ENCODE measurements at regions not wholly inside any gene's neighbourhood (a gene's known extent, or its start where the extent isn't known, plus 50 kb on each side); places are given as distances from the start of the nearest gene placed in this dataset.

DNA sequence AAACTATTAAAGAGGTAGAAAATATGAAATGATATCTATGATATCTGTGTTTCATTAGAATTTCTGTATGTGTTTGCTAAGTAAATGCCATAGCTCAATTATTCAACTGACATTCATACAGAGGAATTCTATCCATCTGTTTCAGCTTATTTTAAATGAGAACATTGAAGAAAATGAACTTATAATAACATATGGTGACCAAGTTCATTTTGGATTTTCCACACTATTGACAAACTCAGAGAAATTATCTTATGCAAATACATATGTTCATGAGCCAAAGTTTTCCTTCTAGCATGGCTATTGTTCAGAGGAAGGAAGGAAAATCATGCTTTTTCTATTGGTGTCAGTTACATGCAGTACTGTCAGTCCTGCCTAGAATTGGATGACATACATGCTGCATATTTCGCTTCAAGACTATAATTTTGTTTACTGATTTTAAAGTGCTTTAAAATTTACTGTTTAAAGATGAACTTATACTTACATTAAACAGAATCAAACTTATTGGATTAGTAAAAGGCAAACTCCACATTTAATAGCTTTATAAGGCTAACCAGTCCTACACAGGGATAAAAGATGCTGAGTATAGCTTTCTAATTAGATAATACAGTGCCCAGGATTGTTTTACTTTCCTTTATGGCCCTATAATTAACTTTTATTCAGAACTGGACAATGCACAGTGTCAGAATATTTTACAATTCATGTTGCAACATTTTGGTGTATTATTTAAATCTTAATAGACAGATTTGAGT is 646.2 kb downstream of the TRAM1L1 start:
- Histone ChIP-seq H3K4me3 (ENCODE audit: low read depth, low read length) (no peak overlapping the region), H3K9me3 (ENCODE audit: control insufficient read depth, insufficient read depth, low read depth, low read length) (no peaks in the 10 kb centered on the region), H3K4me1 (ENCODE audit: control insufficient read depth, insufficient read depth, low read length) (no peaks in the 10 kb centered on the region), H3K36me3 (ENCODE audit: control insufficient read depth in 2 of 2, insufficient read depth in 1 of 2, low read length in 2 of 2) (no peaks in the 10 kb centered on the region), H3K27ac (ENCODE audit: extremely low read depth, low read depth, low read length) (no peak overlapping the region)
- ChIA-PET POLR2A (no interaction called here), CTCF (no interaction called here)
- TF ChIP-seq ZNF239 (tag by site-specific recombination; IDR thresholded peaks at IDR 0.05) (no peak), HOXD13 (CRISPR knock-in tag; IDR thresholded peaks at IDR 0.05; ENCODE audit: borderline replicate concordance) (no peak), ZNF138 (tag by site-specific recombination; IDR thresholded peaks at IDR 0.05; ENCODE audit: borderline replicate concordance) (no peak), OVOL3 (tag by site-specific recombination; IDR thresholded peaks at IDR 0.05) (no peak), ZNF214 (tag by site-specific recombination; IDR thresholded peaks at IDR 0.05; ENCODE audit: borderline replicate concordance) (no peak), ZNF184 (tag by site-specific recombination; IDR thresholded peaks at IDR 0.05) (no peak), ZBTB17 (tag by site-specific recombination; IDR thresholded peaks at IDR 0.05) (no peak), ZNF548 (tag by site-specific recombination; IDR thresholded peaks at IDR 0.05) (no peak), ZNF621 (tag by site-specific recombination; IDR thresholded peaks at IDR 0.05) (no peak), ZNF292 (tag by site-specific recombination; IDR thresholded peaks at IDR 0.05; ENCODE audit: borderline replicate concordance, low read depth) (no peak), ZNF677 (tag by site-specific recombination; IDR thresholded peaks at IDR 0.05) (no peak)
- TF ChIP-seq, protein P1, sequence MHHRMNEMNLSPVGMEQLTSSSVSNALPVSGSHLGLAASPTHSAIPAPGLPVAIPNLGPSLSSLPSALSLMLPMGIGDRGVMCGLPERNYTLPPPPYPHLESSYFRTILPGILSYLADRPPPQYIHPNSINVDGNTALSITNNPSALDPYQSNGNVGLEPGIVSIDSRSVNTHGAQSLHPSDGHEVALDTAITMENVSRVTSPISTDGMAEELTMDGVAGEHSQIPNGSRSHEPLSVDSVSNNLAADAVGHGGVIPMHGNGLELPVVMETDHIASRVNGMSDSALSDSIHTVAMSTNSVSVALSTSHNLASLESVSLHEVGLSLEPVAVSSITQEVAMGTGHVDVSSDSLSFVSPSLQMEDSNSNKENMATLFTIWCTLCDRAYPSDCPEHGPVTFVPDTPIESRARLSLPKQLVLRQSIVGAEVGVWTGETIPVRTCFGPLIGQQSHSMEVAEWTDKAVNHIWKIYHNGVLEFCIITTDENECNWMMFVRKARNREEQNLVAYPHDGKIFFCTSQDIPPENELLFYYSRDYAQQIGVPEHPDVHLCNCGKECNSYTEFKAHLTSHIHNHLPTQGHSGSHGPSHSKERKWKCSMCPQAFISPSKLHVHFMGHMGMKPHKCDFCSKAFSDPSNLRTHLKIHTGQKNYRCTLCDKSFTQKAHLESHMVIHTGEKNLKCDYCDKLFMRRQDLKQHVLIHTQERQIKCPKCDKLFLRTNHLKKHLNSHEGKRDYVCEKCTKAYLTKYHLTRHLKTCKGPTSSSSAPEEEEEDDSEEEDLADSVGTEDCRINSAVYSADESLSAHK (tag by site-specific recombination; IDR thresholded peaks at IDR 0.05), result no peak
- TF ChIP-seq, protein P2, sequence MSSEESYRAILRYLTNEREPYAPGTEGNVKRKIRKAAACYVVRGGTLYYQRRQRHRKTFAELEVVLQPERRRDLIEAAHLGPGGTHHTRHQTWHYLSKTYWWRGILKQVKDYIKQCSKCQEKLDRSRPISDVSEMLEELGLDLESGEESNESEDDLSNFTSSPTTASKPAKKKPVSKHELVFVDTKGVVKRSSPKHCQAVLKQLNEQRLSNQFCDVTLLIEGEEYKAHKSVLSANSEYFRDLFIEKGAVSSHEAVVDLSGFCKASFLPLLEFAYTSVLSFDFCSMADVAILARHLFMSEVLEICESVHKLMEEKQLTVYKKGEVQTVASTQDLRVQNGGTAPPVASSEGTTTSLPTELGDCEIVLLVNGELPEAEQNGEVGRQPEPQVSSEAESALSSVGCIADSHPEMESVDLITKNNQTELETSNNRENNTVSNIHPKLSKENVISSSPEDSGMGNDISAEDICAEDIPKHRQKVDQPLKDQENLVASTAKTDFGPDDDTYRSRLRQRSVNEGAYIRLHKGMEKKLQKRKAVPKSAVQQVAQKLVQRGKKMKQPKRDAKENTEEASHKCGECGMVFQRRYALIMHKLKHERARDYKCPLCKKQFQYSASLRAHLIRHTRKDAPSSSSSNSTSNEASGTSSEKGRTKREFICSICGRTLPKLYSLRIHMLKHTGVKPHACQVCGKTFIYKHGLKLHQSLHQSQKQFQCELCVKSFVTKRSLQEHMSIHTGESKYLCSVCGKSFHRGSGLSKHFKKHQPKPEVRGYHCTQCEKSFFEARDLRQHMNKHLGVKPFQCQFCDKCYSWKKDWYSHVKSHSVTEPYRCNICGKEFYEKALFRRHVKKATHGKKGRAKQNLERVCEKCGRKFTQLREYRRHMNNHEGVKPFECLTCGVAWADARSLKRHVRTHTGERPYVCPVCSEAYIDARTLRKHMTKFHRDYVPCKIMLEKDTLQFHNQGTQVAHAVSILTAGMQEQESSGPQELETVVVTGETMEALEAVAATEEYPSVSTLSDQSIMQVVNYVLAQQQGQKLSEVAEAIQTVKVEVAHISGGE (tag by site-specific recombination; conservative IDR thresholded peaks at IDR 0.05; ENCODE audit: low read depth), result no peak
- TF ChIP-seq, protein P3, sequence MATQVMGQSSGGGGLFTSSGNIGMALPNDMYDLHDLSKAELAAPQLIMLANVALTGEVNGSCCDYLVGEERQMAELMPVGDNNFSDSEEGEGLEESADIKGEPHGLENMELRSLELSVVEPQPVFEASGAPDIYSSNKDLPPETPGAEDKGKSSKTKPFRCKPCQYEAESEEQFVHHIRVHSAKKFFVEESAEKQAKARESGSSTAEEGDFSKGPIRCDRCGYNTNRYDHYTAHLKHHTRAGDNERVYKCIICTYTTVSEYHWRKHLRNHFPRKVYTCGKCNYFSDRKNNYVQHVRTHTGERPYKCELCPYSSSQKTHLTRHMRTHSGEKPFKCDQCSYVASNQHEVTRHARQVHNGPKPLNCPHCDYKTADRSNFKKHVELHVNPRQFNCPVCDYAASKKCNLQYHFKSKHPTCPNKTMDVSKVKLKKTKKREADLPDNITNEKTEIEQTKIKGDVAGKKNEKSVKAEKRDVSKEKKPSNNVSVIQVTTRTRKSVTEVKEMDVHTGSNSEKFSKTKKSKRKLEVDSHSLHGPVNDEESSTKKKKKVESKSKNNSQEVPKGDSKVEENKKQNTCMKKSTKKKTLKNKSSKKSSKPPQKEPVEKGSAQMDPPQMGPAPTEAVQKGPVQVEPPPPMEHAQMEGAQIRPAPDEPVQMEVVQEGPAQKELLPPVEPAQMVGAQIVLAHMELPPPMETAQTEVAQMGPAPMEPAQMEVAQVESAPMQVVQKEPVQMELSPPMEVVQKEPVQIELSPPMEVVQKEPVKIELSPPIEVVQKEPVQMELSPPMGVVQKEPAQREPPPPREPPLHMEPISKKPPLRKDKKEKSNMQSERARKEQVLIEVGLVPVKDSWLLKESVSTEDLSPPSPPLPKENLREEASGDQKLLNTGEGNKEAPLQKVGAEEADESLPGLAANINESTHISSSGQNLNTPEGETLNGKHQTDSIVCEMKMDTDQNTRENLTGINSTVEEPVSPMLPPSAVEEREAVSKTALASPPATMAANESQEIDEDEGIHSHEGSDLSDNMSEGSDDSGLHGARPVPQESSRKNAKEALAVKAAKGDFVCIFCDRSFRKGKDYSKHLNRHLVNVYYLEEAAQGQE (tag by site-specific recombination; IDR thresholded peaks at IDR 0.05), result no peak

DNA sequence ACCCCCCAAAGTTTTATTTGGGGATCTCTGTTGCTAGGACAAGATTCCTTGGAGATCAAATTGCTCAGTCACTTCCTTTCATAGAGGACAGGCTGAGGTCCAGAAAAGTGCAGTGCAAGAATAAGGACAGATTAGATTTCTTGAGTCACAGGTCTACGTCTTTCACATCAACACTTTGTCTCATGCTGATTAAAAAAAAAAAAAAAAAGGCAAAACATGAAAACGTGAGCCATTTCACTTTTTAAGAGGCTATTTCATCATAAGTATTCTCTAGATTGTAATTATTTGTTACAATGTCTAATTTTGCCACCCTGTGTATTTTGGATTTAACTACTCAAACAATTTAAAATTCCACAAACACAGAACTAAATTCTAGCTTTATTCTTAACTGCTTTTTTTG is 647.0 kb downstream of the TRAM1L1 start:
- H3K4me3 ChIP-seq (ENCODE audit: low read depth, low read length), result no peak overlapping the region
- CTCF ChIA-PET, result no interaction called here
- POLR2A ChIA-PET, result no interaction called here
- no peak overlapping the region for H3K27ac ChIP-seq (ENCODE audit: extremely low read depth, low read depth, low read length)
- no peaks in the 10 kb centered on the region for H3K4me1 ChIP-seq (ENCODE audit: control insufficient read depth, insufficient read depth, low read length)
- H3K36me3 ChIP-seq (ENCODE audit: control insufficient read depth in 2 of 2, insufficient read depth in 1 of 2, low read length in 2 of 2), result no peaks in the 10 kb centered on the region
- H3K9me3 ChIP-seq (ENCODE audit: control insufficient read depth, insufficient read depth, low read depth, low read length), result no peaks in the 10 kb centered on the region
- TF ChIP-seq ZNF366 (tag by site-specific recombination; conservative IDR thresholded peaks at IDR 0.05) (no peak), ZNF175 (tag by site-specific recombination; IDR thresholded peaks at IDR 0.05) (no peak), ZNF341 (tag by site-specific recombination; IDR thresholded peaks at IDR 0.05; ENCODE audit: low read depth) (no peak), ZNF664 (tag by site-specific recombination; IDR thresholded peaks at IDR 0.05) (no peak), ZNF555 (tag by site-specific recombination; conservative IDR thresholded peaks at IDR 0.05) (no peak), ZNF19 (tag by site-specific recombination; IDR thresholded peaks at IDR 0.05; ENCODE audit: low read depth) (no peak), ZNF112 (tag by site-specific recombination; IDR thresholded peaks at IDR 0.05) (no peak), ZNF184 (tag by site-specific recombination; IDR thresholded peaks at IDR 0.05) (no peak), ZBTB21 (tag by site-specific recombination; IDR thresholded peaks at IDR 0.05) (no peak)
- TF ChIP-seq, protein P4, sequence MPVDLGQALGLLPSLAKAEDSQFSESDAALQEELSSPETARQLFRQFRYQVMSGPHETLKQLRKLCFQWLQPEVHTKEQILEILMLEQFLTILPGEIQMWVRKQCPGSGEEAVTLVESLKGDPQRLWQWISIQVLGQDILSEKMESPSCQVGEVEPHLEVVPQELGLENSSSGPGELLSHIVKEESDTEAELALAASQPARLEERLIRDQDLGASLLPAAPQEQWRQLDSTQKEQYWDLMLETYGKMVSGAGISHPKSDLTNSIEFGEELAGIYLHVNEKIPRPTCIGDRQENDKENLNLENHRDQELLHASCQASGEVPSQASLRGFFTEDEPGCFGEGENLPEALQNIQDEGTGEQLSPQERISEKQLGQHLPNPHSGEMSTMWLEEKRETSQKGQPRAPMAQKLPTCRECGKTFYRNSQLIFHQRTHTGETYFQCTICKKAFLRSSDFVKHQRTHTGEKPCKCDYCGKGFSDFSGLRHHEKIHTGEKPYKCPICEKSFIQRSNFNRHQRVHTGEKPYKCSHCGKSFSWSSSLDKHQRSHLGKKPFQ (tag by site-specific recombination; IDR thresholded peaks at IDR 0.05), result no peak
